Left colon (tissue), 2 donors: ENCODE measurements at regions not wholly inside any gene's neighbourhood (a gene's known extent, or its start where the extent isn't known, plus 50 kb on each side); places are given as distances from the start of the nearest gene placed in this dataset.

Experiments
- ATAC-seq: fragments of 200-7000 bp; cut with Tn5 transposase; one replicate; pipeline ENCODE4 v1.9.1; 2020; ENCODE audit warnings: mild to moderate bottlenecking, moderate library complexity
- DNase-seq, 2 donors: peaks; one replicate each; pipeline ENCODE4 v3.0.0-alpha.2; 2020
- intact Hi-C, 2 donors: fragments of 100-400 bp; cut with DNase I in 1 of 2; cut with micrococcal nuclease in 1 of 2; formaldehyde crosslinking; loops; one replicate each; pipeline versions ENCODE4 v1.11.2 to v1.14.0; 2022; cut with DNase I, micrococcal nuclease
- donor health status: DM: no; HTN: no; CAD: no.
- donor health status: DM: yes; HTN: yes; CAD: no.

- ATAC-seq (no peak), DNase-seq (no peak)
- intact Hi-C loops: no loop called here
Measured at GRCh38 chr1:29516063-29516820, 279.9 kb downstream of the PTPRU start.

- DNase-seq (no peak), ATAC-seq (no peak)
Measured at GRCh38 chr1:29515170-29515955, 279.0 kb downstream of the PTPRU start.

GRCh38 chr1:29514361-29515169, 278.2 kb downstream of the PTPRU start:
- ATAC-seq (no peak), DNase-seq (no peak)
- intact Hi-C loops: no loop called here

More at GRCh38 chr1:29515170-29515955, 279.0 kb downstream of the PTPRU start:
- intact Hi-C loops: no loop called here

- intact Hi-C loops: no loop called here
- peak; percentile 54 for ATAC-seq
- DNase-seq: no peak
Measured at GRCh38 chr1:29513357-29513756, 277.0 kb downstream of the PTPRU start.

- DNase-seq: no peak
- ATAC-seq: no peak
- intact Hi-C loops: no loop called here
Measured at GRCh38 chr1:29511436-29511835, 275.1 kb downstream of the PTPRU start.

- intact Hi-C loops: no loop called here
- ATAC-seq (no peak), DNase-seq (no peak)
Measured at GRCh38 chr1:29508458-29509107, 272.3 kb downstream of the PTPRU start.

- intact Hi-C loops: no loop called here
Measured at GRCh38 chr1:29506678-29507225, 270.4 kb downstream of the PTPRU start.

GRCh38 chr1:29505532-29506220, 269.4 kb downstream of the PTPRU start:
- intact Hi-C loops: no loop called here
- ATAC-seq: no peak
- no peak for DNase-seq

More at GRCh38 chr1:29506678-29507225, 270.4 kb downstream of the PTPRU start:
- DNase-seq (no peak), ATAC-seq (no peak)

GRCh38 chr1:29504709-29505410, 268.5 kb downstream of the PTPRU start:
- no peak for DNase-seq
- ATAC-seq: no peak

GRCh38 chr1:29504196-29504595, 267.9 kb downstream of the PTPRU start:
- DNase-seq: no peak
- intact Hi-C loops: no loop called here
- ATAC-seq: no peak

More at GRCh38 chr1:29504709-29505410, 268.5 kb downstream of the PTPRU start:
- intact Hi-C loops: no loop called here

- intact Hi-C loops: no loop called here
- DNase-seq: no peak
- no peak for ATAC-seq
Measured at GRCh38 chr1:29502911-29503840, 266.9 kb downstream of the PTPRU start.

GRCh38 chr1:29502225-29502910, 266.0 kb downstream of the PTPRU start:
- intact Hi-C loops: no loop called here
- ATAC-seq (no peak), DNase-seq (no peak)

GRCh38 chr1:29501227-29501976, 265.1 kb downstream of the PTPRU start:
- intact Hi-C loops: no loop called here
- no peak for DNase-seq
- no peak for ATAC-seq

GRCh38 chr1:29500651-29501050, 264.3 kb downstream of the PTPRU start:
- intact Hi-C loops: no loop called here
- ATAC-seq (no peak), DNase-seq (no peak)

- no peak for DNase-seq
- intact Hi-C loops: no loop called here
- ATAC-seq: no peak
Measured at GRCh38 chr1:29500041-29500440, 263.7 kb downstream of the PTPRU start.
